GM23338 (cell line): ENCODE measurements at regions not wholly inside any gene's neighbourhood (a gene's known extent, or its start where the extent isn't known, plus 50 kb on each side); places are given as distances from the start of the nearest gene placed in this dataset.

Experiments
- ATAC-seq: fragments of 200-7000 bp; cut with Tn5 transposase; 3 replicates; pipeline ENCODE4 v1.9.1; 2020
- DNase-seq: peaks from one replicate; pipeline ENCODE4 v3.0.0-alpha.2; 2015; ENCODE audit warnings: low spot score
- H2AFZ ChIP-seq: fragments of 200-600 bp; sonication (generic); 2 replicates; pipeline ENCODE4 v1.8.0; 2016; ENCODE audit warnings: antibody characterized with exemption, mild to moderate bottlenecking, moderate library complexity
- H3F3A ChIP-seq: fragments of 200-600 bp; sonication (generic); replicated peaks from 2 replicates; pipeline ENCODE4 v1.8.0; 2017; ENCODE audit warnings: antibody characterized with exemption, mixed run types, low read depth
- H3K27ac ChIP-seq: fragments of 200-600 bp; sonication (generic); 2 replicates; pipeline ENCODE4 v1.6.1; 2016; ENCODE audit warnings: low read depth
- H3K27me3 ChIP-seq: fragments of 200-600 bp; sonication (generic); 2 replicates; pipeline ENCODE4 v1.8.0; 2016; ENCODE audit warnings: mild to moderate bottlenecking, mixed run types, moderate library complexity; ENCODE audit not compliant: insufficient read depth
- H3K36me3 ChIP-seq: fragments of 200-600 bp; sonication (generic); 2 replicates; pipeline ENCODE4 v1.8.0; 2016; ENCODE audit warnings: mild to moderate bottlenecking; ENCODE audit not compliant: insufficient read depth
- H3K4me1 ChIP-seq: fragments of 200-600 bp; sonication (generic); 2 replicates; pipeline ENCODE4 v1.8.0; 2016; ENCODE audit warnings: mild to moderate bottlenecking, moderate library complexity; ENCODE audit not compliant: insufficient read depth
- H3K4me2 ChIP-seq: fragments of 200-600 bp; sonication (generic); 2 replicates; pipeline ENCODE4 v1.7.1; 2017; ENCODE audit warnings: mixed run types
- H3K4me3 ChIP-seq: fragments of 200-600 bp; sonication (generic); 2 replicates; pipeline ENCODE4 v1.6.1; 2016; ENCODE audit warnings: mixed run types
- H3K79me2 ChIP-seq: fragments of 200-600 bp; sonication (generic); replicated peaks from 2 replicates; pipeline ENCODE4 v1.8.0; 2017; ENCODE audit warnings: mild to moderate bottlenecking; ENCODE audit not compliant: insufficient read depth
- H3K9me2 ChIP-seq: fragments of 200-600 bp; sonication (generic); 2 replicates; pipeline ENCODE4 v1.8.0; 2017; ENCODE audit not compliant: insufficient read depth
- H4K20me1 ChIP-seq: fragments of 200-600 bp; sonication (generic); replicated peaks from 2 replicates; pipeline ENCODE4 v1.8.0; 2017; ENCODE audit warnings: mild to moderate bottlenecking; ENCODE audit not compliant: insufficient read depth
- H3K27ac Mint-ChIP-seq: 2 replicates; pipeline ENCODE4 v1.8.0; 2020; ENCODE audit warnings: inconsistent platforms, mild to moderate bottlenecking, moderate library complexity, mixed read lengths
- H3K27me3 Mint-ChIP-seq: 3 replicates; pipeline ENCODE4 v1.8.0; 2022; ENCODE audit warnings: low read depth, mild to moderate bottlenecking, moderate library complexity, mixed read lengths, inconsistent platforms; ENCODE audit not compliant: insufficient read depth, poor library complexity
- H3K36me3 Mint-ChIP-seq: 3 replicates; pipeline ENCODE4 v1.8.0; 2021; ENCODE audit warnings: low read depth, mild to moderate bottlenecking, inconsistent platforms, moderate library complexity, mixed read lengths
- H3K4me1 Mint-ChIP-seq: 3 replicates; pipeline ENCODE4 v1.8.0; 2020; ENCODE audit warnings: mild to moderate bottlenecking, inconsistent platforms, mixed read lengths
- H3K4me3 Mint-ChIP-seq: 3 replicates; pipeline ENCODE4 v1.8.0; 2021; ENCODE audit warnings: moderate library complexity, mild to moderate bottlenecking, inconsistent platforms, mixed read lengths
- H3K9me3 Mint-ChIP-seq: 3 replicates; pipeline ENCODE4 v1.8.0; 2020; ENCODE audit warnings: moderate library complexity, mild to moderate bottlenecking, inconsistent platforms, mixed read lengths
- CREB1 ChIP-seq: fragments of 250-450 bp; sonication (Bioruptor Pico); IDR thresholded peaks from 2 replicates; pipeline ENCODE4 v1.5.0; 2020; ENCODE audit warnings: low read depth, mild to moderate bottlenecking, moderate library complexity
- EZH2phosphoT487 ChIP-seq: fragments of 200-600 bp; sonication (generic); IDR thresholded peaks from one replicate; pipeline ENCODE4 v1.8.1; 2018; ENCODE audit warnings: antibody characterized with exemption; ENCODE audit not compliant: unreplicated experiment
- REST ChIP-seq: IDR thresholded peaks from one replicate; pipeline ENCODE4 v1.6.1; 2018; ENCODE audit warnings: antibody characterized with exemption; ENCODE audit not compliant: unreplicated experiment
- STAT1 ChIP-seq: IDR thresholded peaks from one replicate; pipeline ENCODE4 v1.6.1; 2016; ENCODE audit warnings: antibody characterized with exemption; ENCODE audit not compliant: unreplicated experiment
- ZNF331 ChIP-seq: fragments of 250-450 bp; sonication (Bioruptor Pico); IDR thresholded peaks from 2 replicates; pipeline ENCODE4 v1.5.0; 2020; ENCODE audit warnings: low read depth, mild to moderate bottlenecking, moderate library complexity
- ZNF462 ChIP-seq: fragments of 250-450 bp; sonication (Bioruptor Pico); IDR thresholded peaks from 2 replicates; pipeline ENCODE4 v1.5.0; 2020; ENCODE audit warnings: mild to moderate bottlenecking, moderate library complexity

- no peaks in the 10 kb centered on the region for H3K27me3 ChIP-seq
These were observed 163.2 kb upstream of the LRRC7 start for GRCh38 chr1:69404486-69404885.

GRCh38 chr1:69406244-69406643 is 161.5 kb upstream of the LRRC7 start:
- H2AFZ ChIP-seq = no peak overlapping the region
- no peaks in the 10 kb centered on the region; the same call in 2 of the 3 replicates for H3K36me3 Mint-ChIP-seq
- DNase-seq = no peak
- no peak overlapping the region for H3K4me3 Mint-ChIP-seq
- H3K79me2 ChIP-seq = no peaks in the 10 kb centered on the region
- no peak overlapping the region for H3K4me3 ChIP-seq
- no peaks in the 10 kb centered on the region for H3K27me3 Mint-ChIP-seq
- ATAC-seq = no peak
- H3K9me2 ChIP-seq = peaks cover 18% of the 10 kb centered on the region
- H4K20me1 ChIP-seq = no peaks in the 10 kb centered on the region
- H3K4me1 ChIP-seq = no peaks in the 10 kb centered on the region
- H3K9me3 Mint-ChIP-seq = peaks cover 3% of the 10 kb centered on the region; the same call in 1 of the 3 replicates
- no peak overlapping the region for H3K4me2 ChIP-seq
- H3K27ac ChIP-seq = no peak overlapping the region
- H3K27ac Mint-ChIP-seq = no peak overlapping the region
- no peaks in the 10 kb centered on the region for H3K4me1 Mint-ChIP-seq
- H3K36me3 ChIP-seq = no peaks in the 10 kb centered on the region
- TF ChIP-seq ZNF462 (no peak), STAT1 (no peak), EZH2phosphoT487 (no peak)
- H3F3A ChIP-seq = no peaks in the 10 kb centered on the region
- H3K27me3 ChIP-seq = no peaks in the 10 kb centered on the region

More at GRCh38 chr1:69404486-69404885, 163.2 kb upstream of the LRRC7 start:
- Mint-ChIP-seq H3K9me3 (peaks cover 3% of the 10 kb centered on the region; the same call in 1 of the 3 replicates), H3K4me3 (no peak overlapping the region), H3K36me3 (no peaks in the 10 kb centered on the region; the same call in 2 of the 3 replicates), H3K27me3 (no peaks in the 10 kb centered on the region), H3K4me1 (peaks cover 9% of the 10 kb centered on the region; the same call in 2 of the 3 replicates), H3K27ac (no peak overlapping the region)
- no peaks in the 10 kb centered on the region for H3K36me3 ChIP-seq
- no peaks in the 10 kb centered on the region for H3K79me2 ChIP-seq
- H3K4me1 ChIP-seq = no peaks in the 10 kb centered on the region
- TF ChIP-seq CREB1 (CRISPR knock-in tag) (no peak), ZNF331 (CRISPR knock-in tag) (no peak), REST (no peak)
- no peak for DNase-seq
- H2AFZ ChIP-seq = no peak overlapping the region
- peaks cover 16% of the 10 kb centered on the region for H3K9me2 ChIP-seq
- no peak overlapping the region for H3K27ac ChIP-seq
- H3F3A ChIP-seq = no peaks in the 10 kb centered on the region
- H4K20me1 ChIP-seq = no peaks in the 10 kb centered on the region
- H3K4me3 ChIP-seq = no peak overlapping the region
- no peak for ATAC-seq
- H3K4me2 ChIP-seq = no peak overlapping the region
